Neural progenitor cell (in vitro differentiated cells): ENCODE measurements at regions not wholly inside any gene's neighbourhood (a gene's known extent, or its start where the extent isn't known, plus 50 kb on each side); places are given as distances from the start of the nearest gene placed in this dataset.

Experiments used
- DNase-seq: peaks from one replicate; pipeline ENCODE4 v3.0.0-alpha.2; 2016; ENCODE audit warnings: low spot score
- H2AFZ ChIP-seq: fragments of 200-600 bp; sonication (generic); replicated peaks from 2 replicates; pipeline ENCODE4 v1.6.1; 2016; ENCODE audit warnings: antibody characterized with exemption
- H3F3A ChIP-seq: fragments of 200-600 bp; sonication (generic); 2 replicates; pipeline ENCODE4 v1.6.1; 2016; ENCODE audit warnings: antibody characterized with exemption, low read depth
- H3K27ac ChIP-seq: fragments of 200-600 bp; sonication (generic); 2 replicates; pipeline ENCODE4 v1.5.1; 2016; ENCODE audit warnings: mild to moderate bottlenecking
- H3K27me3 ChIP-seq: fragments of 200-600 bp; sonication (generic); 2 replicates; pipeline ENCODE4 v1.6.1; 2016; ENCODE audit warnings: mild to moderate bottlenecking, moderate library complexity
- H3K36me3 ChIP-seq: fragments of 200-600 bp; sonication (generic); 2 replicates; pipeline ENCODE4 v1.5.1; 2016
- H3K4me1 ChIP-seq: fragments of 200-600 bp; sonication (generic); 2 replicates; pipeline ENCODE4 v1.6.1; 2016; ENCODE audit warnings: mixed run types
- H3K4me2 ChIP-seq: fragments of 200-600 bp; sonication (generic); 2 replicates; pipeline ENCODE4 v1.6.1; 2016
- H3K4me3 ChIP-seq: fragments of 200-600 bp; sonication (generic); 2 replicates; pipeline ENCODE4 v1.5.1; 2016
- H3K79me2 ChIP-seq: fragments of 200-600 bp; sonication (generic); 2 replicates; pipeline ENCODE4 v1.6.1; 2016; ENCODE audit warnings: low read depth
- H3K9ac ChIP-seq: fragments of 200-600 bp; sonication (generic); 2 replicates; pipeline ENCODE4 v1.6.1; 2016
- H3K9me3 ChIP-seq: fragments of 200-600 bp; sonication (generic); 2 replicates; pipeline ENCODE4 v1.5.1; 2016; ENCODE audit warnings: low read depth
- H4K20me1 ChIP-seq: fragments of 200-600 bp; sonication (generic); 2 replicates; pipeline ENCODE4 v1.6.1; 2016; ENCODE audit warnings: low read depth
- H3K27ac Mint-ChIP-seq: 3 replicates; pipeline ENCODE4 v1.8.0; 2021; ENCODE audit warnings: mixed read lengths
- H3K27me3 Mint-ChIP-seq: 2 replicates; pipeline ENCODE4 v1.8.0; 2022; ENCODE audit warnings: low read depth, mild to moderate bottlenecking, inconsistent platforms, moderate library complexity, mixed read lengths; ENCODE audit not compliant: insufficient read depth
- H3K36me3 Mint-ChIP-seq: 3 replicates; pipeline ENCODE4 v1.8.0; 2021; ENCODE audit warnings: mixed read lengths
- H3K4me1 Mint-ChIP-seq: 3 replicates; pipeline ENCODE4 v1.8.0; 2021; ENCODE audit warnings: mixed read lengths
- H3K4me3 Mint-ChIP-seq: 3 replicates; pipeline ENCODE4 v1.8.0; 2021; ENCODE audit warnings: mild to moderate bottlenecking, moderate library complexity, mixed read lengths
- H3K9me3 Mint-ChIP-seq: 3 replicates; pipeline ENCODE4 v1.8.0; 2020; ENCODE audit warnings: mixed read lengths
- EZH2 ChIP-seq: fragments of 200-600 bp; sonication (generic); IDR thresholded peaks from 2 replicates; pipeline ENCODE4 v1.6.1; 2017; ENCODE audit warnings: antibody characterized with exemption, mild to moderate bottlenecking, moderate library complexity
- EZH2phosphoT487 ChIP-seq: fragments of 200-600 bp; sonication (generic); IDR thresholded peaks from 2 replicates; pipeline ENCODE4 v1.6.1; 2017; ENCODE audit warnings: antibody characterized with exemption
- TF ChIP-seq, protein P1 (sequence below): fragments of 200-600 bp; sonication (generic); IDR thresholded peaks from 2 replicates; pipeline ENCODE4 v1.5.1; 2017; ENCODE audit warnings: antibody characterized with exemption, mild to moderate bottlenecking

DNA sequence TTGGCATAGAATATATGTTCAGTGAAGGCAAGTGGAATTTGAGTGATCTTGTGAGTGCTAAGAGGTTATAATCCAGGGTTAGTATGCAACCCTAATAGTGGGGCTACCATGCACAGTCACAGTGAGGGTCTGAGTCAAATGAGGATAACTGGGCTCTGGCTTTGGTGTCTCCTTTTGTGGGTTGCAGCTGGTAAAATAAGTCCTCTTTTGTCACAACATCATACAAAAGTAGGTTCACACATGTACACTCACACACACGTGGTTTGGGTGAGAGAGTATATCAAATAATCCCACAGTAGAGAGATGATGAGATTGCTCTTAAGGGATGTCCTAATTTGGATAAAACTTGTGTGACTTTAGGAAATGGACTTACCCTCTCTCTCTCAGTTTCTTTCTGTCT, 79.6 kb upstream of the EOLA2 start:
- no peaks in the 10 kb centered on the region for H3K9me3 ChIP-seq
- H3K27me3 ChIP-seq: no peaks in the 10 kb centered on the region
- no peak overlapping the region for H3K9ac ChIP-seq
- Mint-ChIP-seq H3K4me1 (peaks cover 4% of the 10 kb centered on the region), H3K9me3 (peaks cover 3% of the 10 kb centered on the region), H3K36me3 (no peaks in the 10 kb centered on the region), H3K27ac (no peak overlapping the region), H3K4me3 (no peak overlapping the region), H3K27me3 (no peaks in the 10 kb centered on the region)
- H3K4me3 ChIP-seq: no peak overlapping the region
- H3K4me1 ChIP-seq: no peaks in the 10 kb centered on the region
- H3K27ac ChIP-seq: no peak overlapping the region
- no peak overlapping the region for H3K4me2 ChIP-seq
- H3K79me2 ChIP-seq: no peaks in the 10 kb centered on the region
- H3K36me3 ChIP-seq: no peaks in the 10 kb centered on the region
- no peaks in the 10 kb centered on the region for H3F3A ChIP-seq
- TF ChIP-seq, protein P1, sequence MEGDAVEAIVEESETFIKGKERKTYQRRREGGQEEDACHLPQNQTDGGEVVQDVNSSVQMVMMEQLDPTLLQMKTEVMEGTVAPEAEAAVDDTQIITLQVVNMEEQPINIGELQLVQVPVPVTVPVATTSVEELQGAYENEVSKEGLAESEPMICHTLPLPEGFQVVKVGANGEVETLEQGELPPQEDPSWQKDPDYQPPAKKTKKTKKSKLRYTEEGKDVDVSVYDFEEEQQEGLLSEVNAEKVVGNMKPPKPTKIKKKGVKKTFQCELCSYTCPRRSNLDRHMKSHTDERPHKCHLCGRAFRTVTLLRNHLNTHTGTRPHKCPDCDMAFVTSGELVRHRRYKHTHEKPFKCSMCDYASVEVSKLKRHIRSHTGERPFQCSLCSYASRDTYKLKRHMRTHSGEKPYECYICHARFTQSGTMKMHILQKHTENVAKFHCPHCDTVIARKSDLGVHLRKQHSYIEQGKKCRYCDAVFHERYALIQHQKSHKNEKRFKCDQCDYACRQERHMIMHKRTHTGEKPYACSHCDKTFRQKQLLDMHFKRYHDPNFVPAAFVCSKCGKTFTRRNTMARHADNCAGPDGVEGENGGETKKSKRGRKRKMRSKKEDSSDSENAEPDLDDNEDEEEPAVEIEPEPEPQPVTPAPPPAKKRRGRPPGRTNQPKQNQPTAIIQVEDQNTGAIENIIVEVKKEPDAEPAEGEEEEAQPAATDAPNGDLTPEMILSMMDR: no peak
- TF ChIP-seq EZH2phosphoT487 (no peak), EZH2 (no peak)
- H2AFZ ChIP-seq: no peak overlapping the region
- no peak for DNase-seq
- no peaks in the 10 kb centered on the region for H4K20me1 ChIP-seq

GRCh38 chrX:150018931-150019361, 80.7 kb upstream of the EOLA2 start:
- Histone ChIP-seq H4K20me1 (no peaks in the 10 kb centered on the region), H3K9me3 (no peaks in the 10 kb centered on the region), H3K9ac (no peak overlapping the region), H3K4me2 (no peak overlapping the region), H3K27me3 (no peaks in the 10 kb centered on the region), H3K4me1 (no peaks in the 10 kb centered on the region), H3K36me3 (no peaks in the 10 kb centered on the region), H3K27ac (no peak overlapping the region), H3F3A (no peaks in the 10 kb centered on the region), H3K79me2 (no peaks in the 10 kb centered on the region), H3K4me3 (no peak overlapping the region), H2AFZ (no peak overlapping the region)
- no peaks in the 10 kb centered on the region for H3K36me3 Mint-ChIP-seq
- TF ChIP-seq EZH2 (no peak), EZH2phosphoT487 (no peak)
- TF ChIP-seq, protein P1: no peak
- H3K9me3 Mint-ChIP-seq: peaks cover 3% of the 10 kb centered on the region
- no peak overlapping the region for H3K4me3 Mint-ChIP-seq
- H3K27ac Mint-ChIP-seq: no peak overlapping the region
- H3K4me1 Mint-ChIP-seq: peaks cover 4% of the 10 kb centered on the region
- DNase-seq: no peak
- H3K27me3 Mint-ChIP-seq: no peaks in the 10 kb centered on the region

DNA sequence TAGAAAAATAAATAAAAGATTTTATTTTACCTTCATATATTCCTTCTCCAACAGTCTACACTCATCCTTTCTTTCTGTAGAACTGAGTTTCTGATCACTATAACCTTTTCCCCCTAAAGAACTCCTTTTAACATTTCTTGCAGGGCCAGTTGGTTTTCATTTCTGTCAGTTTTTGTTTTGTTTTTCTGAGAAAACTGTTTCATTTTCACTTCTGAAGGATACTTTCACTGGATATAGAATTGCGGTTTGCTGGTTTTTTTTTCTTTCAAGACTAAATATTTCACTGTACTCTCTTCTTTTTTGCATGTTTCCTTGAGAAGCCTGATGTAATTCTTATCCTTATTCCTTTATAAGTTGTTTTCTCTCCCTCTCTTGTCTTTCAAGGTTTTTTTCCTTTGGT, 90.4 kb upstream of the EOLA2 start:
- H3K4me2 ChIP-seq: no peak overlapping the region
- no peak overlapping the region for H2AFZ ChIP-seq
- DNase-seq: no peak
- peaks cover 13% of the 10 kb centered on the region for H3F3A ChIP-seq
- no peak overlapping the region for H3K4me3 Mint-ChIP-seq
- H3K27me3 ChIP-seq: no peaks in the 10 kb centered on the region
- peaks cover 4% of the 10 kb centered on the region for H3K36me3 Mint-ChIP-seq
- no peaks in the 10 kb centered on the region for H4K20me1 ChIP-seq
- no peaks in the 10 kb centered on the region for H3K4me1 ChIP-seq
- no peaks in the 10 kb centered on the region for H3K36me3 ChIP-seq
- H3K9ac ChIP-seq: no peak overlapping the region
- H3K9me3 ChIP-seq: peaks cover 10% of the 10 kb centered on the region
- no peaks in the 10 kb centered on the region for H3K27me3 Mint-ChIP-seq
- peaks cover 16% of the 10 kb centered on the region for H3K4me1 Mint-ChIP-seq
- TF ChIP-seq EZH2 (no peak), EZH2phosphoT487 (no peak)
- TF ChIP-seq, protein P1: no peak
- peaks cover 13% of the 10 kb centered on the region for H3K9me3 Mint-ChIP-seq
- H3K4me3 ChIP-seq: no peak overlapping the region
- H3K27ac Mint-ChIP-seq: no peak overlapping the region
- no peak overlapping the region for H3K27ac ChIP-seq
- H3K79me2 ChIP-seq: no peaks in the 10 kb centered on the region
